AG04450 (cell line): ENCODE measurements at regions not wholly inside any gene's neighbourhood (a gene's known extent, or its start where the extent isn't known, plus 50 kb on each side); places are given as distances from the start of the nearest gene placed in this dataset.

Source experiments
- CTCF ChIA-PET: fragments of 300-600, 350-600 bp; formaldehyde crosslinking; extraction: SDS; loops from one replicate; lab custom pipeline; 2022; ENCODE audit warnings: antibody characterized with exemption, inconsistent platforms; lab: Charles Lee
- POLR2A ChIA-PET: fragments of 350-600 bp; formaldehyde crosslinking; extraction: SDS; loops from one replicate; lab custom pipeline; 2021; ENCODE audit warnings: antibody characterized with exemption, inconsistent platforms; lab: Yijun Ruan, JAX
- DNase-seq: peaks from one replicate; pipeline ENCODE4 v3.0.0-alpha.2; 2011; ENCODE audit warnings: low read depth, low spot score
- H3K27ac ChIP-seq: one replicate; pipeline ENCODE4 v1.5.1; 2012; ENCODE audit warnings: low read depth, low read length, control low read depth
- H3K27me3 ChIP-seq: one replicate; pipeline ENCODE4 v1.6.0; 2012; ENCODE audit warnings: low read length; ENCODE audit not compliant: control insufficient read depth, insufficient read depth
- H3K4me3 ChIP-seq: 2 replicates; pipeline ENCODE4 v1.5.1; 2011; ENCODE audit warnings: mild to moderate bottlenecking, low read depth, low read length, control low read depth
- H3K9me3 ChIP-seq: 2 replicates; pipeline ENCODE4 v1.5.1; 2012; ENCODE audit warnings: low read length; ENCODE audit not compliant: control insufficient read depth, insufficient read depth
- CTCF ChIP-seq: IDR thresholded peaks from 2 replicates; pipeline ENCODE4 v1.5.1; 2011; ENCODE audit warnings: low read depth, low read length, control low read depth, inconsistent platforms

- POLR2A ChIA-PET, result no interaction called here
These were observed 123.2 kb upstream of the BTBD3 start for GRCh38 chr20:11794525-11794924.

GRCh38 chr20:11795071-11795615 is 122.5 kb upstream of the BTBD3 start:
- TF ChIP-seq CTCF, result no peak
- Histone ChIP-seq H3K27ac (no peak overlapping the region), H3K4me3 (no peak overlapping the region), H3K9me3 (no peaks in the 10 kb centered on the region), H3K27me3 (no peaks in the 10 kb centered on the region)
- no peak for DNase-seq
- ChIA-PET POLR2A (no interaction called here), CTCF (no interaction called here)

More at GRCh38 chr20:11794525-11794924, 123.2 kb upstream of the BTBD3 start:
- no peak for TF ChIP-seq CTCF
- no peaks in the 10 kb centered on the region for H3K9me3 ChIP-seq
- no peak overlapping the region for H3K4me3 ChIP-seq
- no peak for DNase-seq
- no peak overlapping the region for H3K27ac ChIP-seq
- CTCF ChIA-PET, result no interaction called here
- H3K27me3 ChIP-seq, result no peaks in the 10 kb centered on the region

- ChIA-PET POLR2A (no interaction called here), CTCF (no interaction called here)
- no peak for DNase-seq
- Histone ChIP-seq H3K4me3 (no peak overlapping the region), H3K27ac (no peak overlapping the region), H3K27me3 (no peaks in the 10 kb centered on the region), H3K9me3 (no peaks in the 10 kb centered on the region)
- no peak for TF ChIP-seq CTCF
These were observed 121.7 kb upstream of the BTBD3 start for GRCh38 chr20:11796026-11796425.

- Histone ChIP-seq H3K4me3 (no peak overlapping the region), H3K27ac (no peak overlapping the region), H3K27me3 (no peaks in the 10 kb centered on the region), H3K9me3 (no peaks in the 10 kb centered on the region)
- ChIA-PET CTCF (no interaction called here), POLR2A (no interaction called here)
- TF ChIP-seq CTCF, result no peak
- DNase-seq, result no peak
These were observed 120.5 kb upstream of the BTBD3 start for GRCh38 chr20:11797156-11797555.

GRCh38 chr20:11799281-11799684 is 118.4 kb upstream of the BTBD3 start:
- Histone ChIP-seq H3K9me3 (no peaks in the 10 kb centered on the region), H3K27me3 (no peaks in the 10 kb centered on the region), H3K4me3 (no peak overlapping the region), H3K27ac (no peak overlapping the region)
- TF ChIP-seq CTCF, result no peak
- CTCF ChIA-PET, result interaction anchor here (0.8 kb wide), 1 partner anchor 12 kb away, joined by 4 read pairs; no protein-coding TSS in a partner anchor
- POLR2A ChIA-PET, result no interaction called here
- no peak for DNase-seq
